ENCODE measurements at regions not wholly inside any gene's neighbourhood (a gene's known extent, or its start where the extent isn't known, plus 50 kb on each side); places are given as distances from the start of the nearest gene placed in this dataset.
A peak's percentile ranks its signal among the peaks of the same experiment; 100 is the strongest.

DNA sequence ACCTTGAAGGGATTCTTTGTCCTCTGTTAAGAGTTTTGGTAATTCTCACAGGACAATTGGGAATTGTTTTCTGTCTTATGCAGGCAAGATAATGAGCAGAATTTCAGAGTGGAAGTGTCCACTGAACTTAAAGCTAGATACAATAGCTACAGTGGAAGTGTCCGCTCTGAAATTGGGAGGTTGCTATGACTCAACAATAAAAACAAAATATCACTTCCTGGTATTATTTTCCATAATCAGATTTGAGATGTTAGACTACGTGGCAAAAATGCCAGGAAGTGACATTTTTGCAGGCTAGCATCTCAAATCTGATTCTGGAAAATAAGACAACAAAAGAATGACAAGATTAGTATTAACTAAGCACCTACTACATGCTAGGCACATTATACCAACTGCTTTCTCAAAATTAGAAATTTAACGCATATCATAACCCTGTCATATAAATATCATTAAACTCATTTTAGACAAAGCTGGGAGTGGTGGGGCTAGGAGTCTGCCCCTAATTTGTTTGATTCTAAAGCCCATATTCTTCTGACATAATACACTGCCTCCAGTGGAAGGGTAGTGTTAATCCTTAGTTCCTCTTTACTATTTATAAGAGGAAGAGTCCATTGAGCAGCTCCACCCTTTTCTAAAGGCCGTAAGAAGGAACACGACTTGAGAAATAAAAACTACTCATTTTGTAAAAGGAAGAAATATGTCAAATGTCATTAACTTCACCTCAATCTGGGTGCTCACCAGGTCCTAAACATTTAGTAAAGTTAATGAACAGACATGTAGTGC, 266.9 kb upstream of the STT3B start:
- no peak overlapping the region for H3K4me3 ChIP-seq
- no peak overlapping the region for H3K27ac ChIP-seq
- no peaks in the 10 kb centered on the region for H3K4me1 ChIP-seq
- H3K27me3 ChIP-seq, result no peaks in the 10 kb centered on the region
- no peaks in the 10 kb centered on the region for H3K9me3 ChIP-seq
- TF ChIP-seq EP300 (IDR thresholded peaks at IDR 0.05) (peak in 1 of 2 donors; percentile 9), POLR2A (IDR thresholded peaks at IDR 0.05) (no peak)
- TF ChIP-seq, protein P1, sequence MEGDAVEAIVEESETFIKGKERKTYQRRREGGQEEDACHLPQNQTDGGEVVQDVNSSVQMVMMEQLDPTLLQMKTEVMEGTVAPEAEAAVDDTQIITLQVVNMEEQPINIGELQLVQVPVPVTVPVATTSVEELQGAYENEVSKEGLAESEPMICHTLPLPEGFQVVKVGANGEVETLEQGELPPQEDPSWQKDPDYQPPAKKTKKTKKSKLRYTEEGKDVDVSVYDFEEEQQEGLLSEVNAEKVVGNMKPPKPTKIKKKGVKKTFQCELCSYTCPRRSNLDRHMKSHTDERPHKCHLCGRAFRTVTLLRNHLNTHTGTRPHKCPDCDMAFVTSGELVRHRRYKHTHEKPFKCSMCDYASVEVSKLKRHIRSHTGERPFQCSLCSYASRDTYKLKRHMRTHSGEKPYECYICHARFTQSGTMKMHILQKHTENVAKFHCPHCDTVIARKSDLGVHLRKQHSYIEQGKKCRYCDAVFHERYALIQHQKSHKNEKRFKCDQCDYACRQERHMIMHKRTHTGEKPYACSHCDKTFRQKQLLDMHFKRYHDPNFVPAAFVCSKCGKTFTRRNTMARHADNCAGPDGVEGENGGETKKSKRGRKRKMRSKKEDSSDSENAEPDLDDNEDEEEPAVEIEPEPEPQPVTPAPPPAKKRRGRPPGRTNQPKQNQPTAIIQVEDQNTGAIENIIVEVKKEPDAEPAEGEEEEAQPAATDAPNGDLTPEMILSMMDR (IDR thresholded peaks at IDR 0.05), result no peak
- DNase-seq (ENCODE audit: low spot score in 2 of 2), result no peak
- 71 to 75% methylated on average over 5 of the region's 5 CpGs for WGBS, 2 donors
- H3K36me3 ChIP-seq, result no peaks in the 10 kb centered on the region

DNA sequence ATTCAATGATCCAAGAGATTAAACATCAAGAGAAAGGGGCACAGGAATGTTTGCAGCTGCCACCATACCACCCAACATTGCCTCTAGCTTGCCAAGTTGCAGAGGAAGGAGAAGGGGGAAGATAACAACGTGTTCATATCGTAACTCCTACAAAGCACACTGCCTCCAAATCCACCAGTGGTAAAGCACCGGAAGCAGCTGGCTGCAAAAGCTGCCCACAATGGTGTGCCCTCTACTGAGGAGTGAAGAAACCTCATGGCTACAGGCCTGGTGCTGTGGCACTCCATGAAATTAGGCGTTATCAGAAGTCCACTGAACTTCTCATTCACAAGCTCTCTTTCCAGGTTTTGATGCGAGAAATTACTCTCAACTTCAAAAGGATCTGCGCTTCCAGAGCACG, 263.9 kb upstream of the STT3B start:
- Histone ChIP-seq H3K4me3 (no peak overlapping the region), H3K27me3 (no peaks in the 10 kb centered on the region), H3K27ac (no peak overlapping the region), H3K4me1 (peaks cover 0 to 1% (median 0%) of the 10 kb centered on the region in 4 donors), H3K36me3 (no peaks in the 10 kb centered on the region), H3K9me3 (no peaks in the 10 kb centered on the region)
- WGBS, 2 donors, result 80 to 90% methylated on average over 7 of the region's 7 CpGs
- no peak for DNase-seq (ENCODE audit: low spot score in 2 of 2)
- TF ChIP-seq EP300 (IDR thresholded peaks at IDR 0.05), result no peak
- TF ChIP-seq POLR2A (IDR thresholded peaks at IDR 0.05), result no peak
- TF ChIP-seq, protein P1 (IDR thresholded peaks at IDR 0.05), result no peak

DNA sequence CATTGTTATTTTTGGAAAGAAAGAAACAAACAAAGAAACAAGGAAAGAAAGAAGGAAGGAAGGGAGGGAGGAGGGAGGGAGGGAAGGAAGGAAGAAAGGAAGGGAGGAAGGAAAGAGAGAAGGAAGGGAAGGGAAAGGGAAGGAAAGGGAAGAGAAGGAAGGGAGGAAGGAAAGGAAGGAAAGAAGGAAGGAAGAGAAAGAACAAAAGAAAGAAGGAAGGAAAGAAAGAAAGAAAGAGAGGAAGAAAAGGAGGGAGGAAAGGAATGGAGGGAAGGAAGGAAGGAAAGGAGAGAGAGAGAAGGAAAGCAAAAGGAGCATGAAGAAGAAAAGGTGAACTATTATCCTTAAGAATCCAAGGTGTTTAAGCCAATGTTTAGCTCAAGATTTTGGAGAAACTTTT, 262.7 kb upstream of the STT3B start:
- TF ChIP-seq, protein P1 (IDR thresholded peaks at IDR 0.05), result no peak
- TF ChIP-seq POLR2A (IDR thresholded peaks at IDR 0.05) (no peak), EP300 (IDR thresholded peaks at IDR 0.05) (no peak)
- Histone ChIP-seq H3K27me3 (no peaks in the 10 kb centered on the region), H3K4me1 (peaks cover 0 to 13% (median 2%) of the 10 kb centered on the region in 4 donors), H3K4me3 (no peak overlapping the region), H3K36me3 (no peaks in the 10 kb centered on the region), H3K27ac (no peak overlapping the region), H3K9me3 (no peaks in the 10 kb centered on the region)
- DNase-seq (ENCODE audit: low spot score in 2 of 2), result no peak

DNA sequence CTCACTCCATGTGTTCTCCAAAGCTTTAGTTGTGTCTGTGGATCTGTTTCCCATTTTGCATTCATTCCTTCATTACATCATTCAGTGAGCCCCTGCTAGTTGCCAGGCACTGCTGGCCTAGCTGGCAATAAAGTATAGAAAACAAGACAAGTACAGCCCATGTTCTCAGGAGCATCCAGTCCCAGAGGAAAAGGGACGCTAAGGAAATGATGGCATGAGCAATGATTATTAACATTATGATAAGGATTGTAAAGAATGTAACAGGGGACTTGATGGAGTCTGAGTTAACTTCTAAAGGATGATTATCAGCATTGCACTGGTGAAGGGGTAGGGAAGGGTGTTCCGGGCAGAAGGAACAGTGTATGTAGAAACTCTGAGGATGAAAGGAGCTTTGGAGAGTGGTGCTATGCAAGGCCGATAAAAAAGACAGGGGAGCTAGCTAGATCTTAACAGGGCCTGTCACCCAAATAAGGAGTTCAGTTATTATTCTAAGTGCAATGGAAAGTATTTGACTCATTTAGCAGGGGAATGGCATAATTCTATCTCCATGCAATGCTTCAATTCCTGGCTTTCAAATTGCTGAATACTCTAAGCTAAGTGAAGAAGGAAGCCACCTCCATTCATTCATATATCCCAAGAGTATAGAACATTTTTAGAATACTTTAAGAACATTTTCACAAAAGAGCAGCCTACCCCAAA, 258.2 kb upstream of the STT3B start:
- H3K27me3 ChIP-seq, result no peaks in the 10 kb centered on the region
- no peaks in the 10 kb centered on the region for H3K9me3 ChIP-seq
- H3K36me3 ChIP-seq, result no peaks in the 10 kb centered on the region
- H3K27ac ChIP-seq, result peak overlapping the region in 3 of 4 donors; percentile 5 to 75 (median 69)
- peaks cover 0 to 37% (median 7%) of the 10 kb centered on the region in 4 donors for H3K4me1 ChIP-seq
- 59 to 61% methylated on average over 3 of the region's 3 CpGs for WGBS, 2 donors
- DNase-seq (ENCODE audit: low spot score in 2 of 2), result no peak
- H3K4me3 ChIP-seq, result no peak overlapping the region
- TF ChIP-seq EP300 (IDR thresholded peaks at IDR 0.05) (no peak), POLR2A (IDR thresholded peaks at IDR 0.05) (no peak)
- TF ChIP-seq, protein P1 (IDR thresholded peaks at IDR 0.05), result no peak

DNA sequence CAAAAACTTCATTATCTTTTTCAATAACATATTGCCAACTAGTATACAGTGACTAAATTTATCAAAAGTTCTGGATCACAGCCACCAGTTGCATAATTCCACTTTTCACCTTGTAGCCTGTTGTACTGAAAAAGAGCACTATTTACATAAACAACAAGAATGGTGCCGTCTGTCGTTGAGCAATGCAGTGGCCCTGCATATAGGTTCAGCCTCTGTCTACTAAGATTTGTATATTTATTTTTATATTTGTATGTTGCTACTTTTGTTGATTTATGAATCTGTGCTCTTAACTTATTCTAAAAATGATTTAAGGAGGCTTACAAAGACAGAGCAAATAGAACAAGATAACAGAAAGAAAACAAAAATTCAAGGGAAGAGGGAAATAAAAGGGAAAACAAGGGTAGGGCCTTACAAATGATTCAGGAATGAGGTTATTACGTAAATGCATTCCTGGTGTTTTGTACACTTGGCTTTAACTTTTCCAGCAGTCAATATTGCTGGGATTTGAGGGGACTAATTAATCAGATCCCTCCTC, 257.6 kb upstream of the STT3B start:
- DNase-seq (ENCODE audit: low spot score in 2 of 2), result peak in 1 of 2 donors; percentile 60
- H3K27me3 ChIP-seq, result no peaks in the 10 kb centered on the region
- H3K4me3 ChIP-seq, result no peak overlapping the region
- H3K4me1 ChIP-seq, result peaks cover 0 to 37% (median 7%) of the 10 kb centered on the region in 4 donors
- H3K27ac ChIP-seq, result peak overlapping the region in 3 of 4 donors; percentile 5 to 75 (median 69)
- 14 to 19% methylated on average over 3 of the region's 3 CpGs for WGBS, 2 donors
- TF ChIP-seq EP300 (IDR thresholded peaks at IDR 0.05) (peak in 1 of 2 donors; percentile 45), POLR2A (IDR thresholded peaks at IDR 0.05) (no peak)
- TF ChIP-seq, protein P1 (IDR thresholded peaks at IDR 0.05), result no peak
- H3K36me3 ChIP-seq, result no peaks in the 10 kb centered on the region
- no peaks in the 10 kb centered on the region for H3K9me3 ChIP-seq
